ENCODE measurements at regions not wholly inside any gene's neighbourhood (a gene's known extent, or its start where the extent isn't known, plus 50 kb on each side); places are given as distances from the start of the nearest gene placed in this dataset.
A peak's percentile ranks its signal among the peaks of the same experiment; 100 is the strongest.

DNA sequence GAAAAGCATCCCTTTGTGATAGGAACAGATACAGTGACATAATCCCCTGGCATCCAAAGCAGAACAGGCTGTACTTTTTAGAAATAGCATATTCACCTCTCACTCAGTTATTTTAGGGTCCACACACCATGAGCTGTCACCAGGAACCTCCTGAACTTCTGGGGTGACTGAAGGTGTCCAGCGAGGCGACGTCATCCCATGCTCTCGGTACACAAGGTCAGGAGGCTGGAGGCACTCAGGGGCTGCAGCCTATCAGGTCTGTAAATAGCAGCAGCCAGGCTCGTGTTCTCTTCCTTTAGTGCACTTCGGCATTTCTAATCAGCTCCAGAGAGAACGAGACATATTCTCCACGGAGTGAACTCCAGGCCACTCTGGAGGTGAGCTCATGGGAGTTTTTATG, 98.3 kb downstream of the GATA6 start:
- TF ChIP-seq, protein P1, sequence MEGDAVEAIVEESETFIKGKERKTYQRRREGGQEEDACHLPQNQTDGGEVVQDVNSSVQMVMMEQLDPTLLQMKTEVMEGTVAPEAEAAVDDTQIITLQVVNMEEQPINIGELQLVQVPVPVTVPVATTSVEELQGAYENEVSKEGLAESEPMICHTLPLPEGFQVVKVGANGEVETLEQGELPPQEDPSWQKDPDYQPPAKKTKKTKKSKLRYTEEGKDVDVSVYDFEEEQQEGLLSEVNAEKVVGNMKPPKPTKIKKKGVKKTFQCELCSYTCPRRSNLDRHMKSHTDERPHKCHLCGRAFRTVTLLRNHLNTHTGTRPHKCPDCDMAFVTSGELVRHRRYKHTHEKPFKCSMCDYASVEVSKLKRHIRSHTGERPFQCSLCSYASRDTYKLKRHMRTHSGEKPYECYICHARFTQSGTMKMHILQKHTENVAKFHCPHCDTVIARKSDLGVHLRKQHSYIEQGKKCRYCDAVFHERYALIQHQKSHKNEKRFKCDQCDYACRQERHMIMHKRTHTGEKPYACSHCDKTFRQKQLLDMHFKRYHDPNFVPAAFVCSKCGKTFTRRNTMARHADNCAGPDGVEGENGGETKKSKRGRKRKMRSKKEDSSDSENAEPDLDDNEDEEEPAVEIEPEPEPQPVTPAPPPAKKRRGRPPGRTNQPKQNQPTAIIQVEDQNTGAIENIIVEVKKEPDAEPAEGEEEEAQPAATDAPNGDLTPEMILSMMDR (IDR thresholded peaks at IDR 0.05), result no peak
- TF ChIP-seq POLR2A (IDR thresholded peaks at IDR 0.05) (no peak), EP300 (IDR thresholded peaks at IDR 0.05) (peak in 2 of 4 donors; percentile 29 to 36), POLR2AphosphoS5 (IDR thresholded peaks at IDR 0.05) (peak in 1 of 2 donors; percentile 16)
